ENCODE measurements at regions not wholly inside any gene's neighbourhood (a gene's known extent, or its start where the extent isn't known, plus 50 kb on each side); places are given as distances from the start of the nearest gene placed in this dataset.

- H3K4me3 ChIP-seq (ENCODE audit: low read depth, low read length), result no peak overlapping the region
- TF ChIP-seq CTCF (IDR thresholded peaks at IDR 0.05; ENCODE audit: borderline replicate concordance, insufficient read depth, low read depth, low read length), result no peak
Observed at GRCh38 chr1:168640182-168640581, 63.8 kb downstream of the XCL1 start.

GRCh38 chr1:168640836-168641235 lies 64.4 kb downstream of the XCL1 start:
- TF ChIP-seq CTCF (IDR thresholded peaks at IDR 0.05; ENCODE audit: borderline replicate concordance, insufficient read depth, low read depth, low read length), result no peak
- H3K4me3 ChIP-seq (ENCODE audit: low read depth, low read length), result no peak overlapping the region

- TF ChIP-seq CTCF (IDR thresholded peaks at IDR 0.05; ENCODE audit: borderline replicate concordance, insufficient read depth, low read depth, low read length), result no peak
Observed at GRCh38 chr1:168643152-168643551, 66.7 kb downstream of the XCL1 start.

More at GRCh38 chr1:168643152-168643551, 66.7 kb downstream of the XCL1 start:
- no peak overlapping the region for H3K4me3 ChIP-seq (ENCODE audit: low read depth, low read length)
